Prostate gland (tissue), 1 donor: ENCODE measurements at regions not wholly inside any gene's neighbourhood (a gene's known extent, or its start where the extent isn't known, plus 50 kb on each side); places are given as distances from the start of the nearest gene placed in this dataset.

Experiments used
- POLR2A ChIP-seq: fragments of 450-650 bp; IDR thresholded peaks from one replicate; pipeline ENCODE4 v1.6.1; 2016; ENCODE audit warnings: antibody characterized with exemption, mild to moderate bottlenecking
- POLR2AphosphoS5 ChIP-seq: sonication (generic); formaldehyde crosslinking; IDR thresholded peaks from one replicate; pipeline ENCODE4 v1.6.1; 2017; ENCODE audit warnings: antibody characterized with exemption

DNA sequence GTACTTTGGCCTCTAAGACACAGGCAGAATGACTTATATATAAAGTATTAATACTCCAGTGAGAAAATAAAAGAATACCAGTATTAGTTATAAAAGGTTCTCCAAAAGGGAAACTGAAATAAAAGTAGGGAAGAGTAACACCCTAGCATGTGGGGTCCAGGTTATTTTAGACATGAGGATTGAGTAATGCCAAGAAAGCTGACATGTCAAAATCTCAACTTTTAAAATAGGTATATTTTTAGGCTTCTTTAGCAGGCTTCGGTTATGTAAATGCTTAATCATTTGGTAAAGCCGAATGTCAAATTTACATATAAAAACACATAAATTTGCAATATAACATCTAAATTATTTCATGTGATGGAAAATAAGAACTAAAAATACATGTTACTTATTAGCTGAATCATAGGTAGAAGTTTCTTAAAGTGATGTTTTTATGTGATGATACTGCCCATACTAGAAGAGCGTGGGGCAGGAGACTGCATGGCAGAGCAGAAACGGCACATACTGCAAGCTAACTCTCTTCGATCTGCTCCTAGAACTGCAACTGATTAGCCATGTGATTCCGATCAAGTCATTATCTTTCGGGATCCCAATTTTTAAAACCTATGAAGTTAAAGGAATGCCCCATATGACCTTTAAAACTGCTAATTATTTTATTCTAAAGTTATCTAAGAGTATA is 129.4 kb upstream of the DST start:
- TF ChIP-seq POLR2AphosphoS5, result no peak
- no peak for TF ChIP-seq POLR2A
